GM23338 (cell line): ENCODE measurements at regions not wholly inside any gene's neighbourhood (a gene's known extent, or its start where the extent isn't known, plus 50 kb on each side); places are given as distances from the start of the nearest gene placed in this dataset.

ENCODE experiments used
- ATAC-seq: fragments of 200-7000 bp; cut with Tn5 transposase; 3 replicates; pipeline ENCODE4 v1.9.1; 2020
- DNase-seq: peaks from one replicate; pipeline ENCODE4 v3.0.0-alpha.2; 2015; ENCODE audit warnings: low spot score
- H2AFZ ChIP-seq: fragments of 200-600 bp; sonication (generic); 2 replicates; pipeline ENCODE4 v1.8.0; 2016; ENCODE audit warnings: antibody characterized with exemption, mild to moderate bottlenecking, moderate library complexity
- H3F3A ChIP-seq: fragments of 200-600 bp; sonication (generic); replicated peaks from 2 replicates; pipeline ENCODE4 v1.8.0; 2017; ENCODE audit warnings: antibody characterized with exemption, mixed run types, low read depth
- H3K27ac ChIP-seq: fragments of 200-600 bp; sonication (generic); 2 replicates; pipeline ENCODE4 v1.6.1; 2016; ENCODE audit warnings: low read depth
- H3K27me3 ChIP-seq: fragments of 200-600 bp; sonication (generic); 2 replicates; pipeline ENCODE4 v1.8.0; 2016; ENCODE audit warnings: mild to moderate bottlenecking, mixed run types, moderate library complexity; ENCODE audit not compliant: insufficient read depth
- H3K36me3 ChIP-seq: fragments of 200-600 bp; sonication (generic); 2 replicates; pipeline ENCODE4 v1.8.0; 2016; ENCODE audit warnings: mild to moderate bottlenecking; ENCODE audit not compliant: insufficient read depth
- H3K4me1 ChIP-seq: fragments of 200-600 bp; sonication (generic); 2 replicates; pipeline ENCODE4 v1.8.0; 2016; ENCODE audit warnings: mild to moderate bottlenecking, moderate library complexity; ENCODE audit not compliant: insufficient read depth
- H3K4me2 ChIP-seq: fragments of 200-600 bp; sonication (generic); 2 replicates; pipeline ENCODE4 v1.7.1; 2017; ENCODE audit warnings: mixed run types
- H3K4me3 ChIP-seq: fragments of 200-600 bp; sonication (generic); 2 replicates; pipeline ENCODE4 v1.6.1; 2016; ENCODE audit warnings: mixed run types
- H3K79me2 ChIP-seq: fragments of 200-600 bp; sonication (generic); replicated peaks from 2 replicates; pipeline ENCODE4 v1.8.0; 2017; ENCODE audit warnings: mild to moderate bottlenecking; ENCODE audit not compliant: insufficient read depth
- H3K9me2 ChIP-seq: fragments of 200-600 bp; sonication (generic); 2 replicates; pipeline ENCODE4 v1.8.0; 2017; ENCODE audit not compliant: insufficient read depth
- H4K20me1 ChIP-seq: fragments of 200-600 bp; sonication (generic); replicated peaks from 2 replicates; pipeline ENCODE4 v1.8.0; 2017; ENCODE audit warnings: mild to moderate bottlenecking; ENCODE audit not compliant: insufficient read depth
- H3K27ac Mint-ChIP-seq: 2 replicates; pipeline ENCODE4 v1.8.0; 2020; ENCODE audit warnings: inconsistent platforms, mild to moderate bottlenecking, moderate library complexity, mixed read lengths
- H3K27me3 Mint-ChIP-seq: 3 replicates; pipeline ENCODE4 v1.8.0; 2022; ENCODE audit warnings: low read depth, mild to moderate bottlenecking, moderate library complexity, mixed read lengths, inconsistent platforms; ENCODE audit not compliant: insufficient read depth, poor library complexity
- H3K36me3 Mint-ChIP-seq: 3 replicates; pipeline ENCODE4 v1.8.0; 2021; ENCODE audit warnings: low read depth, mild to moderate bottlenecking, inconsistent platforms, moderate library complexity, mixed read lengths
- H3K4me1 Mint-ChIP-seq: 3 replicates; pipeline ENCODE4 v1.8.0; 2020; ENCODE audit warnings: mild to moderate bottlenecking, inconsistent platforms, mixed read lengths
- H3K4me3 Mint-ChIP-seq: 3 replicates; pipeline ENCODE4 v1.8.0; 2021; ENCODE audit warnings: moderate library complexity, mild to moderate bottlenecking, inconsistent platforms, mixed read lengths
- H3K9me3 Mint-ChIP-seq: 3 replicates; pipeline ENCODE4 v1.8.0; 2020; ENCODE audit warnings: moderate library complexity, mild to moderate bottlenecking, inconsistent platforms, mixed read lengths
- CREB1 ChIP-seq: fragments of 250-450 bp; sonication (Bioruptor Pico); IDR thresholded peaks from 2 replicates; pipeline ENCODE4 v1.5.0; 2020; ENCODE audit warnings: low read depth, mild to moderate bottlenecking, moderate library complexity
- EZH2phosphoT487 ChIP-seq: fragments of 200-600 bp; sonication (generic); IDR thresholded peaks from one replicate; pipeline ENCODE4 v1.8.1; 2018; ENCODE audit warnings: antibody characterized with exemption; ENCODE audit not compliant: unreplicated experiment
- JUNB ChIP-seq: IDR thresholded peaks from one replicate; pipeline ENCODE4 v1.6.1; 2016; ENCODE audit warnings: antibody characterized with exemption; ENCODE audit not compliant: unreplicated experiment
- NANOG ChIP-seq: IDR thresholded peaks from 2 replicates; pipeline ENCODE4 v1.6.1; 2016; ENCODE audit warnings: antibody characterized with exemption, borderline replicate concordance
- POLR2AphosphoS5 ChIP-seq: IDR thresholded peaks from 2 replicates; pipeline ENCODE4 v1.6.1; 2016; ENCODE audit warnings: antibody characterized with exemption, low read depth
- REST ChIP-seq: IDR thresholded peaks from one replicate; pipeline ENCODE4 v1.6.1; 2018; ENCODE audit warnings: antibody characterized with exemption; ENCODE audit not compliant: unreplicated experiment
- STAT1 ChIP-seq: IDR thresholded peaks from one replicate; pipeline ENCODE4 v1.6.1; 2016; ENCODE audit warnings: antibody characterized with exemption; ENCODE audit not compliant: unreplicated experiment
- ZNF331 ChIP-seq: fragments of 250-450 bp; sonication (Bioruptor Pico); IDR thresholded peaks from 2 replicates; pipeline ENCODE4 v1.5.0; 2020; ENCODE audit warnings: low read depth, mild to moderate bottlenecking, moderate library complexity
- TF ChIP-seq, protein P1 (sequence below), 2 experiments: fragments of 200-600 bp in 1 of 2; sonication (generic) in 1 of 2; conservative IDR thresholded peaks; 2 replicates each; pipeline versions ENCODE4 v1.5.1 to v1.6.1; 2016 to 2017; ENCODE audit warnings: antibody characterized with exemption in 2 of 2, low read depth in 2 of 2, mild to moderate bottlenecking in 2 of 2, moderate library complexity in 1 of 2
- TF ChIP-seq, protein P2 (sequence below): fragments of 250-450 bp; sonication (Bioruptor Pico); IDR thresholded peaks from 2 replicates; pipeline ENCODE4 v1.5.0; 2020; ENCODE audit warnings: mild to moderate bottlenecking, moderate library complexity
- TF ChIP-seq, protein P3 (sequence below): IDR thresholded peaks from 2 replicates; pipeline ENCODE4 v1.6.1; 2016; ENCODE audit warnings: antibody characterized with exemption

DNA sequence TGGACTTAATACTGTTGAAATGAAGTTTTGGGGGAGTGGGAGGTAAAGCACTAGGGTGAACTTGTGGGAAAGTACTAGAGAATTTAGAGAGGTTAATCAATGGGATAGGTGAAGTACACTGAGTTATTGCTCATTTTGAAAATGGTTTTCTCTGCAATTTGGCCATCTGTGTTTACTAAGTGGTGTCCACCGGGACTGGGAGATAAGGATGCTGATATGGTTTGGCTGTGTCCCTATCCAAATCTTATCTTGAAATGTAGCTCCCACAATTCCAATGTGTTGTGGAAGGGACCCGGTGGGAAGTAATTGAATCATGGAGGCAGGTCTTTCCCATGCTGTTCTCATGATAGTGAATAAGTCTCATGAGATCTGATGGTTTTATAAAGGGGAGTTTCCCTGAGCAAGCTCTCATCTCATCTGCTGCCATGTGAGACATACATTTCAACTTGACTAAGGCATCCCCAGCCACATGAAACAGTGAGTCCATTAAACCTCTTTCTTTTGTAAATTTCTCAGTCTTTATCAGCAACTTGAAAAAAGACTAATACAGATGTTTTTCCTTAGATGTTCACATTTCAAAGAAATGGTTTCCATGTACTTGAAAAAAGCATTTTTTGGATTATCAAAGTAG, 1569.4 kb upstream of the PRR20A start (continued):
- TF ChIP-seq CREB1 (CRISPR knock-in tag), result no peak

- Histone ChIP-seq H4K20me1 (peaks cover 16% of the 10 kb centered on the region; the same call in 1 of the 2 replicates), H3K4me3 (no peak overlapping the region), H3K27ac (peak overlapping the region; percentile 27), H3K36me3 (peaks cover 39% of the 10 kb centered on the region), H3K4me2 (peak overlapping the region; percentile 83; the same call in 1 of the 2 replicates), H3K4me1 (peaks cover 53% of the 10 kb centered on the region), H3K79me2 (peaks cover 37% of the 10 kb centered on the region), H3F3A (peaks cover 28% of the 10 kb centered on the region), H2AFZ (no peak overlapping the region), H3K9me2 (no peaks in the 10 kb centered on the region), H3K27me3 (no peaks in the 10 kb centered on the region)
- TF ChIP-seq EZH2phosphoT487, result no peak
- TF ChIP-seq, protein P1, sequence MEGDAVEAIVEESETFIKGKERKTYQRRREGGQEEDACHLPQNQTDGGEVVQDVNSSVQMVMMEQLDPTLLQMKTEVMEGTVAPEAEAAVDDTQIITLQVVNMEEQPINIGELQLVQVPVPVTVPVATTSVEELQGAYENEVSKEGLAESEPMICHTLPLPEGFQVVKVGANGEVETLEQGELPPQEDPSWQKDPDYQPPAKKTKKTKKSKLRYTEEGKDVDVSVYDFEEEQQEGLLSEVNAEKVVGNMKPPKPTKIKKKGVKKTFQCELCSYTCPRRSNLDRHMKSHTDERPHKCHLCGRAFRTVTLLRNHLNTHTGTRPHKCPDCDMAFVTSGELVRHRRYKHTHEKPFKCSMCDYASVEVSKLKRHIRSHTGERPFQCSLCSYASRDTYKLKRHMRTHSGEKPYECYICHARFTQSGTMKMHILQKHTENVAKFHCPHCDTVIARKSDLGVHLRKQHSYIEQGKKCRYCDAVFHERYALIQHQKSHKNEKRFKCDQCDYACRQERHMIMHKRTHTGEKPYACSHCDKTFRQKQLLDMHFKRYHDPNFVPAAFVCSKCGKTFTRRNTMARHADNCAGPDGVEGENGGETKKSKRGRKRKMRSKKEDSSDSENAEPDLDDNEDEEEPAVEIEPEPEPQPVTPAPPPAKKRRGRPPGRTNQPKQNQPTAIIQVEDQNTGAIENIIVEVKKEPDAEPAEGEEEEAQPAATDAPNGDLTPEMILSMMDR (conservative IDR thresholded peaks at IDR 0.05; ENCODE audit: low read depth in 2 of 2), result no peak
- TF ChIP-seq, protein P2, sequence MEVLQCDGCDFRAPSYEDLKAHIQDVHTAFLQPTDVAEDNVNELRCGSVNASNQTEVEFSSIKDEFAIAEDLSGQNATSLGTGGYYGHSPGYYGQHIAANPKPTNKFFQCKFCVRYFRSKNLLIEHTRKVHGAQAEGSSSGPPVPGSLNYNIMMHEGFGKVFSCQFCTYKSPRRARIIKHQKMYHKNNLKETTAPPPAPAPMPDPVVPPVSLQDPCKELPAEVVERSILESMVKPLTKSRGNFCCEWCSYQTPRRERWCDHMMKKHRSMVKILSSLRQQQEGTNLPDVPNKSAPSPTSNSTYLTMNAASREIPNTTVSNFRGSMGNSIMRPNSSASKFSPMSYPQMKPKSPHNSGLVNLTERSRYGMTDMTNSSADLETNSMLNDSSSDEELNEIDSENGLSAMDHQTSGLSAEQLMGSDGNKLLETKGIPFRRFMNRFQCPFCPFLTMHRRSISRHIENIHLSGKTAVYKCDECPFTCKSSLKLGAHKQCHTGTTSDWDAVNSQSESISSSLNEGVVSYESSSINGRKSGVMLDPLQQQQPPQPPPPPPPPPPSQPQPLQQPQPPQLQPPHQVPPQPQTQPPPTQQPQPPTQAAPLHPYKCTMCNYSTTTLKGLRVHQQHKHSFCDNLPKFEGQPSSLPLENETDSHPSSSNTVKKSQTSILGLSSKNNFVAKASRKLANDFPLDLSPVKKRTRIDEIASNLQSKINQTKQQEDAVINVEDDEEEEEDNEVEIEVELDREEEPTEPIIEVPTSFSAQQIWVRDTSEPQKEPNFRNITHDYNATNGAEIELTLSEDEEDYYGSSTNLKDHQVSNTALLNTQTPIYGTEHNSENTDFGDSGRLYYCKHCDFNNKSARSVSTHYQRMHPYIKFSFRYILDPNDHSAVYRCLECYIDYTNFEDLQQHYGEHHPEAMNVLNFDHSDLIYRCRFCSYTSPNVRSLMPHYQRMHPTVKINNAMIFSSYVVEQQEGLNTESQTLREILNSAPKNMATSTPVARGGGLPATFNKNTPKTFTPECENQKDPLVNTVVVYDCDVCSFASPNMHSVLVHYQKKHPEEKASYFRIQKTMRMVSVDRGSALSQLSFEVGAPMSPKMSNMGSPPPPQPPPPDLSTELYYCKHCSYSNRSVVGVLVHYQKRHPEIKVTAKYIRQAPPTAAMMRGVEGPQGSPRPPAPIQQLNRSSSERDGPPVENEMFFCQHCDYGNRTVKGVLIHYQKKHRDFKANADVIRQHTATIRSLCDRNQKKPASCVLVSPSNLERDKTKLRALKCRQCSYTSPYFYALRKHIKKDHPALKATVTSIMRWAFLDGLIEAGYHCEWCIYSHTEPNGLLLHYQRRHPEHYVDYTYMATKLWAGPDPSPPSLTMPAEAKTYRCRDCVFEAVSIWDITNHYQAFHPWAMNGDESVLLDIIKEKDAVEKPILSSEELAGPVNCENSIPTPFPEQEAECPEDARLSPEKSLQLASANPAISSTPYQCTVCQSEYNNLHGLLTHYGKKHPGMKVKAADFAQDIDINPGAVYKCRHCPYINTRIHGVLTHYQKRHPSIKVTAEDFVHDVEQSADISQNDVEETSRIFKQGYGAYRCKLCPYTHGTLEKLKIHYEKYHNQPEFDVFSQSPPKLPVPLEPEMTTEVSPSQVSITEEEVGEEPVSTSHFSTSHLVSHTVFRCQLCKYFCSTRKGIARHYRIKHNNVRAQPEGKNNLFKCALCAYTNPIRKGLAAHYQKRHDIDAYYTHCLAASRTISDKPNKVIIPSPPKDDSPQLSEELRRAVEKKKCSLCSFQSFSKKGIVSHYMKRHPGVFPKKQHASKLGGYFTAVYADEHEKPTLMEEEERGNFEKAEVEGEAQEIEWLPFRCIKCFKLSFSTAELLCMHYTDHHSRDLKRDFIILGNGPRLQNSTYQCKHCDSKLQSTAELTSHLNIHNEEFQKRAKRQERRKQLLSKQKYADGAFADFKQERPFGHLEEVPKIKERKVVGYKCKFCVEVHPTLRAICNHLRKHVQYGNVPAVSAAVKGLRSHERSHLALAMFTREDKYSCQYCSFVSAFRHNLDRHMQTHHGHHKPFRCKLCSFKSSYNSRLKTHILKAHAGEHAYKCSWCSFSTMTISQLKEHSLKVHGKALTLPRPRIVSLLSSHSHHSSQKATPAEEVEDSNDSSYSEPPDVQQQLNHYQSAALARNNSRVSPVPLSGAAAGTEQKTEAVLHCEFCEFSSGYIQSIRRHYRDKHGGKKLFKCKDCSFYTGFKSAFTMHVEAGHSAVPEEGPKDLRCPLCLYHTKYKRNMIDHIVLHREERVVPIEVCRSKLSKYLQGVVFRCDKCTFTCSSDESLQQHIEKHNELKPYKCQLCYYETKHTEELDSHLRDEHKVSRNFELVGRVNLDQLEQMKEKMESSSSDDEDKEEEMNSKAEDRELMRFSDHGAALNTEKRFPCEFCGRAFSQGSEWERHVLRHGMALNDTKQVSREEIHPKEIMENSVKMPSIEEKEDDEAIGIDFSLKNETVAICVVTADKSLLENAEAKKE, result no peak
- TF ChIP-seq, protein P3, sequence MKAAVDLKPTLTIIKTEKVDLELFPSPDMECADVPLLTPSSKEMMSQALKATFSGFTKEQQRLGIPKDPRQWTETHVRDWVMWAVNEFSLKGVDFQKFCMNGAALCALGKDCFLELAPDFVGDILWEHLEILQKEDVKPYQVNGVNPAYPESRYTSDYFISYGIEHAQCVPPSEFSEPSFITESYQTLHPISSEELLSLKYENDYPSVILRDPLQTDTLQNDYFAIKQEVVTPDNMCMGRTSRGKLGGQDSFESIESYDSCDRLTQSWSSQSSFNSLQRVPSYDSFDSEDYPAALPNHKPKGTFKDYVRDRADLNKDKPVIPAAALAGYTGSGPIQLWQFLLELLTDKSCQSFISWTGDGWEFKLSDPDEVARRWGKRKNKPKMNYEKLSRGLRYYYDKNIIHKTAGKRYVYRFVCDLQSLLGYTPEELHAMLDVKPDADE, result no peak
- no peak for TF ChIP-seq NANOG
- no peak for TF ChIP-seq JUNB
- no peak for TF ChIP-seq STAT1
- TF ChIP-seq POLR2AphosphoS5, result no peak
- no peak for TF ChIP-seq ZNF331 (CRISPR knock-in tag)
- TF ChIP-seq REST, result no peak
- Mint-ChIP-seq H3K4me3 (peak overlapping the region; percentile 17; the same call in 1 of the 3 replicates), H3K4me1 (peaks cover 56% of the 10 kb centered on the region), H3K27me3 (peaks cover 22% of the 10 kb centered on the region), H3K36me3 (peaks cover 52% of the 10 kb centered on the region), H3K9me3 (no peaks in the 10 kb centered on the region), H3K27ac (peak overlapping the region; percentile 88)
- ATAC-seq (no peak), DNase-seq (no peak)
Measured at GRCh38 chr13:55572408-55572807, 1568.3 kb upstream of the PRR20A start.
